ENCODE measurements at regions not wholly inside any gene's neighbourhood (a gene's known extent, or its start where the extent isn't known, plus 50 kb on each side); places are given as distances from the start of the nearest gene placed in this dataset.

GRCh38 chr13:63578796-63579195 is 2163.1 kb upstream of the PCDH20 start:
- Histone ChIP-seq H3K27me3 (ENCODE audit: low read depth, low read length) (no peaks in the 10 kb centered on the region), H3K4me2 (ENCODE audit: low read length) (no peak overlapping the region), H3K4me3 (ENCODE audit: low read length) (no peak overlapping the region), H4K20me1 (ENCODE audit: insufficient read depth, low read length) (no peaks in the 10 kb centered on the region), H3K9ac (ENCODE audit: low read length) (no peak overlapping the region), H3K4me1 (ENCODE audit: low read length) (no peaks in the 10 kb centered on the region), H2AFZ (ENCODE audit: low read depth, low read length) (no peak overlapping the region), H3K27ac (ENCODE audit: low read length) (no peak overlapping the region), H3K79me2 (ENCODE audit: low read length) (no peaks in the 10 kb centered on the region), H3K9me3 (ENCODE audit: insufficient read depth, low read length) (no peaks in the 10 kb centered on the region), H3K36me3 (replicated peaks; ENCODE audit: low read depth, low read length) (no peaks in the 10 kb centered on the region)
- TF ChIP-seq, protein P1, sequence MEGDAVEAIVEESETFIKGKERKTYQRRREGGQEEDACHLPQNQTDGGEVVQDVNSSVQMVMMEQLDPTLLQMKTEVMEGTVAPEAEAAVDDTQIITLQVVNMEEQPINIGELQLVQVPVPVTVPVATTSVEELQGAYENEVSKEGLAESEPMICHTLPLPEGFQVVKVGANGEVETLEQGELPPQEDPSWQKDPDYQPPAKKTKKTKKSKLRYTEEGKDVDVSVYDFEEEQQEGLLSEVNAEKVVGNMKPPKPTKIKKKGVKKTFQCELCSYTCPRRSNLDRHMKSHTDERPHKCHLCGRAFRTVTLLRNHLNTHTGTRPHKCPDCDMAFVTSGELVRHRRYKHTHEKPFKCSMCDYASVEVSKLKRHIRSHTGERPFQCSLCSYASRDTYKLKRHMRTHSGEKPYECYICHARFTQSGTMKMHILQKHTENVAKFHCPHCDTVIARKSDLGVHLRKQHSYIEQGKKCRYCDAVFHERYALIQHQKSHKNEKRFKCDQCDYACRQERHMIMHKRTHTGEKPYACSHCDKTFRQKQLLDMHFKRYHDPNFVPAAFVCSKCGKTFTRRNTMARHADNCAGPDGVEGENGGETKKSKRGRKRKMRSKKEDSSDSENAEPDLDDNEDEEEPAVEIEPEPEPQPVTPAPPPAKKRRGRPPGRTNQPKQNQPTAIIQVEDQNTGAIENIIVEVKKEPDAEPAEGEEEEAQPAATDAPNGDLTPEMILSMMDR (IDR thresholded peaks at IDR 0.05; ENCODE audit: low read depth, low read length), result no peak
- no peak for TF ChIP-seq EZH2phosphoT487 (IDR thresholded peaks at IDR 0.05; ENCODE audit: low read depth)

DNA sequence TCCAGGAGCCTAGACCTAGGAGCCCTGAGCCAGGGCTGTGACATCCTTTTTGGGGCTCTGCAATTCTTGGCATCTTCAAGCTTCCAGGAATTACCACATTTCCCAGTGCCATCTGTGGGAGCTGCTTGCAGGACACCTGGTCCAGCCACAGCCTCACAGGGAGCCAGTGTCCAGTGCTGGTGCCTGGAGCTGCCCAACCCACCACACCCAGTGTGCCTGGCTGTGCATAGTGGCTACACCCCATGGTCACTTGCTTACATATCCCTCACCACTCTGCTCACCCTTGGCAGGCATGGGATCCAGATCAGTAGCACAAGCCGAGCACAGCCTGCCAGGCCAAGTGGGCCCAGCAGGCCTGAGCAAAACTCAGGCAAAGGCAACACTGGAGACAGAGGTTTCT is 2151.4 kb upstream of the PCDH20 start:
- H3K4me1 ChIP-seq (ENCODE audit: low read length), result no peaks in the 10 kb centered on the region
- no peak overlapping the region for H2AFZ ChIP-seq (ENCODE audit: low read depth, low read length)
- TF ChIP-seq, protein P1 (IDR thresholded peaks at IDR 0.05; ENCODE audit: low read depth, low read length), result no peak
- no peak overlapping the region for H3K9ac ChIP-seq (ENCODE audit: low read length)
- no peak overlapping the region for H3K4me3 ChIP-seq (ENCODE audit: low read length)
- no peaks in the 10 kb centered on the region for H3K27me3 ChIP-seq (ENCODE audit: low read depth, low read length)
- H3K27ac ChIP-seq (ENCODE audit: low read length), result no peak overlapping the region
- no peaks in the 10 kb centered on the region for H3K9me3 ChIP-seq (ENCODE audit: insufficient read depth, low read length)
- H4K20me1 ChIP-seq (ENCODE audit: insufficient read depth, low read length), result no peaks in the 10 kb centered on the region
- no peak overlapping the region for H3K4me2 ChIP-seq (ENCODE audit: low read length)
- no peaks in the 10 kb centered on the region for H3K79me2 ChIP-seq (ENCODE audit: low read length)
- no peaks in the 10 kb centered on the region for H3K36me3 ChIP-seq (replicated peaks; ENCODE audit: low read depth, low read length)

DNA sequence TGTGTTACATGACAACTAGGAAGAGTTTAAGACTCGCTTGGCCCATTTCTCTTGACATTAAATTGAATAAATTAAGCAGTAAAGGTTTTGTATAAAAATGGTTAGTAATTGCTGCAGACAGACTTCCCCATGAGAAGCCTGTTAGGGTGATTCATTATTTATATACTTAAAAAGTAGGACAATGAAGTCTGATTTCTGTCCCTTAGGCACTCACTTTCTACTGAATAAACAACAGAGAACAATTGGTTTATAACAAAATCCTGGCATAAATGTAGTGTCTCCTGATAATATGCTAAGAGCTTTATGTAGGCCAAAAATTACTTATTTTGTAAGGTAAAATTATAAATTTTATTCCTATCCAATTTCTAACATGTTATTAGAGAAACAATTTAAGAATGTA is 2138.5 kb upstream of the PCDH20 start:
- Histone ChIP-seq H3K4me1 (ENCODE audit: low read length) (no peaks in the 10 kb centered on the region), H3K27ac (ENCODE audit: low read length) (no peak overlapping the region), H3K4me3 (ENCODE audit: low read length) (no peak overlapping the region), H3K27me3 (ENCODE audit: low read depth, low read length) (no peaks in the 10 kb centered on the region), H3K4me2 (ENCODE audit: low read length) (no peak overlapping the region), H2AFZ (ENCODE audit: low read depth, low read length) (no peak overlapping the region), H3K9me3 (ENCODE audit: insufficient read depth, low read length) (no peaks in the 10 kb centered on the region), H3K9ac (ENCODE audit: low read length) (no peak overlapping the region), H3K36me3 (replicated peaks; ENCODE audit: low read depth, low read length) (no peaks in the 10 kb centered on the region), H4K20me1 (ENCODE audit: insufficient read depth, low read length) (no peaks in the 10 kb centered on the region), H3K79me2 (ENCODE audit: low read length) (no peaks in the 10 kb centered on the region)
- no peak for TF ChIP-seq EZH2phosphoT487 (IDR thresholded peaks at IDR 0.05; ENCODE audit: low read depth)
- TF ChIP-seq, protein P1 (IDR thresholded peaks at IDR 0.05; ENCODE audit: low read depth, low read length), result no peak

DNA sequence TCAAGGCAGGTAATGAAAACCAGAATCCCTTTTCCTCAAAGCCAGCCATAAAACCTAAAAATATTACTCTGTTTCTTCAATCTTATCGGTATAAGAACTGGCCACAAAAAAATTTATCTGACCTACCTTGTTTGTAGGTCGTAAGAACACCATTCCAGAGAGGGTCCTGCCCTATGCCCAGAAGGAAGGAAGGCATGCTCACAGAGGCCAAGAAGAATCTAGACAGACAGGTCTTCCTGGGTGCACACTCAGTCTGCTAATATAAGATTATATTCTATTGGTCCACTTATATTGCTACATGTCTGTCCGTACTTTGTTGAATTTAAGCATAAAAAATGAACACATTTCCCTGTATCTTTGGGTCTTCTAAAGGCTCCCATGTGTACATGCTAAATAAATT is 2136.1 kb upstream of the PCDH20 start:
- Histone ChIP-seq H4K20me1 (ENCODE audit: insufficient read depth, low read length) (no peaks in the 10 kb centered on the region), H3K9me3 (ENCODE audit: insufficient read depth, low read length) (no peaks in the 10 kb centered on the region), H3K27ac (ENCODE audit: low read length) (no peak overlapping the region), H3K36me3 (replicated peaks; ENCODE audit: low read depth, low read length) (no peaks in the 10 kb centered on the region), H3K4me2 (ENCODE audit: low read length) (no peak overlapping the region), H3K4me3 (ENCODE audit: low read length) (no peak overlapping the region), H3K79me2 (ENCODE audit: low read length) (no peaks in the 10 kb centered on the region), H3K27me3 (ENCODE audit: low read depth, low read length) (no peaks in the 10 kb centered on the region), H3K4me1 (ENCODE audit: low read length) (no peaks in the 10 kb centered on the region), H2AFZ (ENCODE audit: low read depth, low read length) (no peak overlapping the region), H3K9ac (ENCODE audit: low read length) (no peak overlapping the region)
- TF ChIP-seq, protein P1 (IDR thresholded peaks at IDR 0.05; ENCODE audit: low read depth, low read length), result no peak
